IMR-90 (cell line): ENCODE measurements at regions not wholly inside any gene's neighbourhood (a gene's known extent, or its start where the extent isn't known, plus 50 kb on each side); places are given as distances from the start of the nearest gene placed in this dataset.

ENCODE experiments used
- ATAC-seq: fragments of 200-7000 bp; cut with Tn5 transposase; 2 replicates; pipeline ENCODE4 v1.9.1; 2020; ENCODE audit warnings: low read depth, mild to moderate bottlenecking, moderate library complexity
- BruUV-seq: library from RNA; stranded (reverse); fragments of 400-500 nt; replicated peaks from 2 replicates; lab custom pipeline; 2021; lab: Mats Ljungman, UMichigan
- CTCF ChIA-PET: fragments of 300-600 bp; formaldehyde crosslinking; extraction: SDS; loops from one replicate; lab custom pipeline; 2021; ENCODE audit warnings: antibody characterized with exemption; lab: Yijun Ruan, JAX
- POLR2A ChIA-PET: fragments of 300-600 bp; sonication (Branson Sonifier 250); formaldehyde crosslinking; loops from one replicate; lab custom pipeline; 2022; ENCODE audit warnings: antibody characterized with exemption; ENCODE audit not compliant: unreplicated experiment; lab: Charles Lee
- DNase-seq: peaks from one replicate; pipeline ENCODE4 v3.0.0; 2013
- H2AFZ ChIP-seq: replicated peaks from 2 replicates; pipeline ENCODE3; 2013; ENCODE audit warnings: low read length, mild to moderate bottlenecking; ENCODE audit not compliant: poor library complexity
- H2AK5ac ChIP-seq: 2 replicates; pipeline ENCODE4 v1.6.1; 2013; ENCODE audit warnings: low read depth, low read length, inconsistent platforms
- H2AK9ac ChIP-seq: replicated peaks from 2 replicates; pipeline ENCODE3; 2013; ENCODE audit warnings: mild to moderate bottlenecking, low read depth, low read length, moderate library complexity; ENCODE audit not compliant: poor library complexity
- H2BK120ac ChIP-seq: 2 replicates; pipeline ENCODE4 v1.6.1; 2013; ENCODE audit warnings: low read depth, low read length, inconsistent platforms
- H2BK15ac ChIP-seq: 3 replicates; pipeline ENCODE4 v1.6.1; 2013; ENCODE audit warnings: low read depth, low read length, inconsistent platforms
- H2BK20ac ChIP-seq: 2 replicates; pipeline ENCODE4 v1.6.1; 2013; ENCODE audit warnings: low read depth, mild to moderate bottlenecking, inconsistent platforms, low read length, moderate library complexity
- H2BK5ac ChIP-seq: 2 replicates; pipeline ENCODE4 v1.6.1; 2013; ENCODE audit warnings: mild to moderate bottlenecking, low read depth, low read length, inconsistent platforms; ENCODE audit not compliant: poor library complexity, severe bottlenecking
- H3K14ac ChIP-seq: replicated peaks from 2 replicates; pipeline ENCODE4 v1.6.1; 2013; ENCODE audit warnings: low read depth, low read length, inconsistent platforms
- H3K18ac ChIP-seq: 2 replicates; pipeline ENCODE4 v1.6.1; 2013; ENCODE audit warnings: low read depth, low read length, control low read depth
- H3K23ac ChIP-seq: 2 replicates; pipeline ENCODE4 v1.6.1; 2013; ENCODE audit warnings: low read depth, low read length, inconsistent platforms
- H3K27ac ChIP-seq: 2 replicates; pipeline ENCODE4 v1.5.1; 2013; ENCODE audit warnings: mild to moderate bottlenecking, control low read depth, low read length; ENCODE audit not compliant: insufficient read depth
- H3K27me3 ChIP-seq: 2 replicates; pipeline ENCODE4 v1.6.1; 2013; ENCODE audit warnings: low read length; ENCODE audit not compliant: control insufficient read depth, insufficient read depth
- H3K36me3 ChIP-seq: 2 replicates; pipeline ENCODE4 v1.6.1; 2013; ENCODE audit warnings: low read length, mixed read lengths; ENCODE audit not compliant: control insufficient read depth, insufficient read depth
- H3K4ac ChIP-seq: 2 replicates; pipeline ENCODE4 v1.6.1; 2013; ENCODE audit warnings: low read depth, low read length, inconsistent platforms
- H3K4me1 ChIP-seq: 2 replicates; pipeline ENCODE4 v1.6.1; 2013; ENCODE audit warnings: low read length, mixed read lengths; ENCODE audit not compliant: control insufficient read depth, insufficient read depth
- H3K4me2 ChIP-seq: 2 replicates; pipeline ENCODE4 v1.6.1; 2013; ENCODE audit warnings: low read depth, mild to moderate bottlenecking, control low read depth, low read length, moderate library complexity
- H3K4me3 ChIP-seq: 2 replicates; pipeline ENCODE4 v1.5.1; 2013; ENCODE audit warnings: low read depth, mild to moderate bottlenecking, control low read depth, low read length, moderate library complexity; ENCODE audit not compliant: insufficient read depth
- H3K56ac ChIP-seq: 2 replicates; pipeline ENCODE4 v1.6.1; 2013; ENCODE audit warnings: low read length, inconsistent platforms; ENCODE audit not compliant: insufficient read depth; ENCODE audit errors: extremely low read depth
- H3K79me1 ChIP-seq, 2 experiments: 2 replicates each; pipeline ENCODE4 v1.6.1; 2013; ENCODE audit warnings: low read length in 2 of 2, inconsistent platforms in 1 of 2, low read depth in 1 of 2
- H3K9ac ChIP-seq: 2 replicates; pipeline ENCODE4 v1.6.1; 2013; ENCODE audit warnings: low read depth, low read length, control low read depth
- H3K9me1 ChIP-seq: 2 replicates; pipeline ENCODE4 v1.6.1; 2013; ENCODE audit warnings: low read length, inconsistent platforms; ENCODE audit not compliant: insufficient read depth
- H3K9me3 ChIP-seq: 2 replicates; pipeline ENCODE4 v1.6.1; 2013; ENCODE audit warnings: low read length; ENCODE audit not compliant: control insufficient read depth, insufficient read depth
- H4K20me1 ChIP-seq: 2 replicates; pipeline ENCODE4 v1.6.1; 2013; ENCODE audit warnings: low read length, inconsistent platforms; ENCODE audit not compliant: insufficient read depth
- H4K5ac ChIP-seq: 2 replicates; pipeline ENCODE4 v1.6.1; 2013; ENCODE audit warnings: mild to moderate bottlenecking, low read depth, low read length, control low read depth
- H4K8ac ChIP-seq, 2 experiments: 2 replicates each; pipeline ENCODE4 v1.6.1; 2013; ENCODE audit warnings: low read depth in 2 of 2, low read length in 2 of 2, control low read depth in 1 of 2, inconsistent platforms in 1 of 2
- H4K91ac ChIP-seq: 2 replicates; pipeline ENCODE4 v1.6.1; 2013; ENCODE audit warnings: low read depth, low read length, inconsistent platforms; ENCODE audit not compliant: insufficient read depth
- BHLHE40 ChIP-seq: fragments of 150-350 bp; IDR thresholded peaks from 2 replicates; pipeline ENCODE4 v1.6.1; 2016; ENCODE audit warnings: mild to moderate bottlenecking, low read depth, low read length
- CEBPB ChIP-seq: IDR thresholded peaks from 2 replicates; pipeline ENCODE4 v1.6.1; 2012; ENCODE audit warnings: low read depth, low read length, improper control_type of control experiment
- CHD1 ChIP-seq: IDR thresholded peaks from 2 replicates; pipeline ENCODE4 v1.6.1; 2012; ENCODE audit warnings: low read depth, low read length, improper control_type of control experiment
- CTCF ChIP-seq: conservative IDR thresholded peaks from 2 replicates; pipeline ENCODE4 v1.5.1; 2012; ENCODE audit warnings: mild to moderate bottlenecking, low read depth, low read length, improper control_type of control experiment
- FOS ChIP-seq: fragments of 150-350 bp; IDR thresholded peaks from 2 replicates; pipeline ENCODE4 v1.6.1; 2016; ENCODE audit warnings: low read depth, low read length
- MAZ ChIP-seq: IDR thresholded peaks from 2 replicates; pipeline ENCODE4 v1.6.1; 2012; ENCODE audit warnings: low read depth, mild to moderate bottlenecking, low read length, improper control_type of control experiment, moderate library complexity, borderline replicate concordance
- MXI1 ChIP-seq: IDR thresholded peaks from 2 replicates; pipeline ENCODE4 v1.6.1; 2012; ENCODE audit warnings: low read depth, mild to moderate bottlenecking, low read length, moderate library complexity, borderline replicate concordance
- NFE2L2 ChIP-seq: fragments of 150-350 bp; IDR thresholded peaks from 2 replicates; pipeline ENCODE4 v1.6.1; 2016; ENCODE audit warnings: low read depth, mild to moderate bottlenecking, low read length
- POLR2A ChIP-seq: IDR thresholded peaks from 2 replicates; pipeline ENCODE4 v1.6.1; 2012; ENCODE audit warnings: mild to moderate bottlenecking, low read depth, low read length
- RAD21 ChIP-seq: IDR thresholded peaks from 2 replicates; pipeline ENCODE4 v1.6.1; 2012; ENCODE audit warnings: low read length, improper control_type of control experiment
- RCOR1 ChIP-seq: IDR thresholded peaks from 2 replicates; pipeline ENCODE4 v1.6.1; 2012; ENCODE audit warnings: mild to moderate bottlenecking, low read length, improper control_type of control experiment; ENCODE audit not compliant: insufficient replicate concordance
- SMC3 ChIP-seq: fragments of 150-350 bp; IDR thresholded peaks from 2 replicates; pipeline ENCODE4 v1.6.1; 2016; ENCODE audit warnings: low read depth, mild to moderate bottlenecking, antibody characterized with exemption, low read length, moderate library complexity
- WGBS, 2 experiments: methylation state at CpG; one replicate each; pipeline versions ENCODE4 v1.1.5 to v1.1.7; 2013; ENCODE audit warnings: missing lambda C conversion rate in 2 of 2; ENCODE audit not compliant: insufficient read length in 1 of 2; ENCODE audit errors: extremely low coverage in 2 of 2; 5-methylcytosine and 5-hydroxymethylcytosine counted together
- dilution Hi-C: fragments of 300-500 bp; cut with HindIII; formaldehyde crosslinking; loops from one replicate; pipeline ENCODE4 v1.14.3; 2018; ENCODE audit warnings: low sequenced_read_pairs; ENCODE audit not compliant: unreplicated experiment
- in situ Hi-C: fragments of 300-500 bp; cut with MboI; formaldehyde crosslinking; loops from 3 replicates; pipeline ENCODE4 v1.14.3; 2019; ENCODE audit warnings: low sequenced_read_pairs, inconsistent platforms, mixed read lengths
- intact Hi-C: fragments of 100-400 bp; cut with micrococcal nuclease; formaldehyde crosslinking; loops from 2 replicates; pipeline ENCODE4 v1.10.0; 2022

- no peak overlapping the region for H3K9ac ChIP-seq
- H2BK15ac ChIP-seq, result no peak overlapping the region
- no peak overlapping the region for H4K5ac ChIP-seq
- in situ Hi-C loops, result no loop called here
- no peak overlapping the region for H3K23ac ChIP-seq
- no peak overlapping the region for H3K14ac ChIP-seq
- no peak overlapping the region for H2AFZ ChIP-seq
- no peak overlapping the region for H3K27ac ChIP-seq
- ATAC-seq (no peak), DNase-seq (no peak)
- intact Hi-C loops, result no loop called here
- H4K8ac ChIP-seq, result no peak overlapping the region
- no peak overlapping the region for H2BK120ac ChIP-seq
- BruUV-seq, result no TSS peak
- H3K4ac ChIP-seq, result no peak overlapping the region
- ChIA-PET CTCF (no interaction called here), POLR2A (no interaction called here)
- H4K20me1 ChIP-seq, result peaks cover 5% of the 10 kb centered on the region; the same call in 1 of the 2 replicates
- no peaks in the 10 kb centered on the region for H3K36me3 ChIP-seq
- no peak overlapping the region for H3K18ac ChIP-seq
- no peak overlapping the region for H2BK5ac ChIP-seq
- H2AK5ac ChIP-seq, result no peak overlapping the region
- H3K9me1 ChIP-seq, result peaks cover 5% of the 10 kb centered on the region; the same call in 1 of the 2 replicates
- no peak overlapping the region for H3K56ac ChIP-seq
- whole genome bisulfite sequencing, 2 experiments, result 100% methylated on average over 1 of the region's 5 CpGs; no CpG with 5 or more reads in 1 of the 2 experiments
- H3K4me2 ChIP-seq, result no peak overlapping the region
- H3K27me3 ChIP-seq, result peaks cover 33% of the 10 kb centered on the region
- H2AK9ac ChIP-seq, result no peak overlapping the region
- dilution Hi-C loops, result no loop called here
- H4K91ac ChIP-seq, result no peak overlapping the region
- TF ChIP-seq RCOR1, result no peak
- TF ChIP-seq CTCF, result no peak
- TF ChIP-seq BHLHE40, result no peak
- TF ChIP-seq NFE2L2, result no peak
- TF ChIP-seq CHD1, result no peak
- TF ChIP-seq FOS, result no peak
- no peak for TF ChIP-seq RAD21
- no peak for TF ChIP-seq SMC3
- TF ChIP-seq POLR2A, result no peak
- no peak for TF ChIP-seq MAZ
- TF ChIP-seq CEBPB, result no peak
- TF ChIP-seq MXI1, result no peak
- no peak overlapping the region for H3K4me3 ChIP-seq
- H3K4me1 ChIP-seq, result peaks cover 2% of the 10 kb centered on the region; the same call in 1 of the 2 replicates
- H3K9me3 ChIP-seq, result no peaks in the 10 kb centered on the region
- H2BK20ac ChIP-seq, result no peak overlapping the region
- H3K79me1 ChIP-seq, result no peaks in the 10 kb centered on the region
Measured at GRCh38 chr6:14359438-14359837, 241.9 kb downstream of the CD83 start.
